NCI-H510A (cell line): ENCODE measurements at regions not wholly inside any gene's neighbourhood (a gene's known extent, or its start where the extent isn't known, plus 50 kb on each side); places are given as distances from the start of the nearest gene placed in this dataset.
"Not testable (repeated sequence)": the region's sequence is repeated elsewhere in the genome, so short reads cannot be mapped to it uniquely, and the experiment has no call there.

Experiments used
- DNase-seq: peaks from one replicate; lab custom pipeline; 2025; lab: John Stamatoyannopoulos, UW

DNA sequence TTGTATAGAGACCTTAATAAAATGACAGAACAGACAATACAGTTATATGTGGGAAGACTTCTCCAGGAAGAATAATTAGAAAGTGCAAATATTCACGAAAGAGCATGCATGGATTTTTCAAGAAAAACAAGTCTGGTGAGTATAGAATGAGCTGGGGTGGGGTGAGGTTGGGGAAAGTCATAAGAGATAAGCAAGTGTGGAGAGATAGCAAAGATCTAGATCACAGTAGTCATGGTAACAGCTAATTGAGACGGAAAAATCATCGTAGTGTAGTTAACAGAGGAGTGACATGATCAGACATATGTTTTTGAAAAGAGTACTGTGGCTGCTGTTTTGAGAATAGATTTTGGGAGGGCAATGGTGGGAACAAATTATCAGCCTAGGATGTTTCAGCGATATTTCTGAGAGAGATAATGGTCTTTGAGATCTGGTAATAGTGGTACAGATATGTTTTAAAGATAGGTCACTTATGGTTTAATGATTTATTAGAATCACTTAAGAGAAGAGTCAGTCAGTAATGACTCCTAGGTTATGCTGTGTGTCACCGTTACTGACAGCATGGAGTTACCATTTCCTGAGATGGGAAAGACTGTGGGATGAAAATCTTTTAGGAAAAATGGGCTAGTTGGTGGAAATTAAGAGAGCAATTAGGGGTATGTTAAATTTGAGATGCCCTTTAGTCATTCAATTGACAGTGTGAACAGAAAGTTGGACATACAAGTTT lies 248.5 kb upstream of the SLC8A1 start:
- no peak for DNase-seq

- DNase-seq: not testable (repeated sequence)
These were observed 260.5 kb upstream of the SLC8A1 start for GRCh38 chr2:40712197-40712894.

GRCh38 chr2:40716879-40717278 lies 265.0 kb upstream of the SLC8A1 start:
- DNase-seq: no peak

- no peak for DNase-seq
These were observed 267.5 kb upstream of the SLC8A1 start for GRCh38 chr2:40719414-40719813.

DNA sequence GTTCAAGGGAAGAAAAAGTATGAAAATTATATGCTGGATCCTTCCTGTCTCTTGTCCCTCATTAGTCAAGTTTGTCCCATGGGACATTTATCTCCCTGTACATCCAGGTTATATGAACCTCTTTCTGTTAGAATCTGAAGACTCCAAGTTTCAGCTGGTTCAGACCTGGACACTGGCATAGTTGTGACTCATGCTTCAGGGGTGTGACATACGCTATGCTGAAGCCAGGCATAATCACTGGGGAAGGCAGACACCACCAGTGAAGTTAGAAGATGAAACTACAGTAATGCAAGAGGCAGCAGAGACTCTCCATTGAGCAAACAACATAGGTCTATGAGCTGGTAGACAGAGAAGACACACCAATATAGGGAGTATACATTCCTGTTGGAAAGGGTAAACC lies 269.7 kb upstream of the SLC8A1 start:
- DNase-seq: no peak

- DNase-seq: no peak
These were observed 271.3 kb upstream of the SLC8A1 start for GRCh38 chr2:40723194-40723593.

DNA sequence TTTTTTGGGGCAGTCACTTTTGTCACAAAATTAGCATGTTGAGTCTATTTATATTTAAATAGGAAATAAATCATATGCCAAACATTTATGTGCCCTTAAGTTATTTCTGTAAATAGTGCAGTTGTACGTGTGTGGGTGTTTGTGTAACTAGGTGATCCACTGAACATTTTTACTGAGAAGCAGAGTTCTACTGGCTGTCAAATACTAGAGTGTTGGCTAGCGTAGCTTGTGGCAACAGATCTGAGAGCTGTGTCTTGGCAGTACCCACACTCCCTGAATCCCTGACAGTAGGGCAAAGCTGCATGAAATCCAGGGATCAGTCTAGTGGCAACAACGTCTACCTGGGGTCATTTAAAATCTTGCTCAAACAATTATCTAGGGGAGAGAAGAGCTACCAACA lies 273.1 kb upstream of the SLC8A1 start:
- DNase-seq: no peak

GRCh38 chr2:40725950-40726349 lies 274.1 kb upstream of the SLC8A1 start:
- no peak for DNase-seq

GRCh38 chr2:40734797-40735196 lies 282.9 kb upstream of the SLC8A1 start:
- no peak for DNase-seq

- no peak for DNase-seq
These were observed 285.3 kb upstream of the SLC8A1 start for GRCh38 chr2:40737180-40737579.

- no peak for DNase-seq
These were observed 288.5 kb upstream of the SLC8A1 start for GRCh38 chr2:40740419-40740818.

GRCh38 chr2:40741532-40741931 lies 289.6 kb upstream of the SLC8A1 start:
- DNase-seq: no peak

DNA sequence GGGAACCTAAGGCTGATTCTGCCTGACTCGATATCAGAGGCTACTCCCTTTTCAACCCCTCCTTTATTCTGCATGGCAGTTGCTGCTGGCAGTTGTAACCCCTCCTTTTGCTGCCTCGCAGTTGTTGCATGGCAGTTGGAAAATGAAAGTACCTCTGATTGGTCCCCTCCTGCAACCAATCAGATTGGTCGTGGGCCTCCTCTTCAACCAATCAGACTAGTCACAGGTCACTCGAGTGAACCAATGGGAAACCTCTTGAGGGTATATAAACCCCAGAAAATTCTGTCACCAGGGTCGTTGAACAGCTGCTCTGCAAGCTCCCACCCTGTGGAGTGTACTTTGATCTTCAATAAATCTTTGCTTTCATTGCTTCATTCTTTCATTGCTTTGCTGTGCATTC lies 294.3 kb upstream of the SLC8A1 start:
- DNase-seq: no peak

DNA sequence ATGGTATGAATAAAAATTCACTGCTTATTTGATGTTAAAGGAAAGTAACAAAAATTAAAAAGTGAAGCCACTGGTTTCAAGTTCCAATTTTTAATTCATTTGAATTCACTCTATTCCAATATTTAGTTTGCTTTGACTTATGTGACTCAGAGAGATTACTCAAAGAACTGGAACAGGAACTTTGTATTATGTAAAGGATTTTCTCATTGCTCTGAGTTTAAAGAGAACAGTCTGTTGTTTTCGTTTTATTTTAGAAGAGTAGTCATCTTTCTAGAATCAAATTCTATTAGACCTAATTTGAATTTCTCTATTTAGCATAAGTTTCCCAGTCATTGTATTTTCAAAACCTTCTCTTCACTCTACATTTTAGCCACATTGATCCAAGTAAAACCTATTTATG lies 300.1 kb upstream of the SLC8A1 start:
- no peak for DNase-seq

DNA sequence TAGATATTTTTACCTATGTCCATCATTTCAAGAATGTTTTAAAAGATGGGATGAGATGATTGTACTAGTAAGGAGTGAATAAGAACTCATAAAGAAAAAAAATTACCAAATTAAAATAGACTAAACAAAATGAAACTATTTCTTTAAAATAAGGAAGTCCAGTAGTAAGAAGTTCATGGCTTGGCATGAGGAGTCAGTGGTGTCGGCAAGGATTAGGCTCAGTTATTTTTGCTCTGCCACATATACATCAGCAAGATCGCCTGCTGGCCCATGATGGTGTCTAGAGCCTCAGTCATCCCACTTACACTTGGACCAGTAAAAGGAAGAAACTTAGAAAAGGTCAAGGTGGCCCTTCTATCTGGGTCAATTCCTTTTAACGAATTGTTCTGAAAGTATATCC lies 300.9 kb upstream of the SLC8A1 start:
- DNase-seq: no peak

GRCh38 chr2:40754912-40755311 lies 303.0 kb upstream of the SLC8A1 start:
- no peak for DNase-seq

GRCh38 chr2:40758401-40759155 lies 306.7 kb upstream of the SLC8A1 start:
- no peak for DNase-seq

- no peak for DNase-seq
These were observed 308.3 kb upstream of the SLC8A1 start for GRCh38 chr2:40760071-40760666.

DNA sequence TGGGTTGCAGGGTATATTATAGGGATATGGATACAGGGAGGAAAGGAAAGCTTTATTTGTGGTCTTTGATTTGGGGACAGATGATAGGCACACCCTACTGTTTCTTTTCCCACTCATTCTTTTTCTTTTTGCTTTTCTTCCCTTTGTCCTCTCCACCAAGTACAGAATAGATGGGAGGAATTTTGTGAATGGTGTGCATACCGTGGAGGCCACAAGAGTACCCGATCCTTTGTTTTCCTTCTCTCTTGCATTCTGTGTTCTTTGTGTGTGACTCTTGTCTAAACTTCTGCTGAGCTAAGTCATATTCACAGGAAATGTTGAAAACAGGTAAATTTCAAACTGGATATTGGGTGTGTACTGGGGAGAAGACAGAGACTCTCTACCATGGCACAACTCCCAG lies 321.4 kb upstream of the SLC8A1 start:
- DNase-seq: no peak

DNA sequence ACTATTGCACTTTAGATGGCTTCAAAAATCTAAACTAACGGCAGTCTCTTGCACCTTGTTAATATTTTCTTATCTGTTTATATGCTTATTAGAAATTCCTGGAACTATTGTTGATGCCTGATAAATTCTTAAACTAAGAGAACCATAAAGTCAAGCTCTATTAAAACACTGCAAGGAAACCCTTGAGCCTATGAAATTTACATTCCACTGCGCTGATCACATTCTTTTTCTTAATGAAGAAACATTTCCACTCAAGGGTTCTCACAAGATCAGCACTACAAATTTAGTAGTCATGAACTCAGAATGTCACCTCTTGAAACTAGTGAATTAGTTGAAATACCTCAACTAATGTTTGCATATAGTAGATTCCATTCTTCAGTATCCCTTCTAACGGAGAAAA lies 331.8 kb upstream of the SLC8A1 start:
- DNase-seq: no peak

GRCh38 chr2:40786636-40787035 lies 334.7 kb upstream of the SLC8A1 start:
- no peak for DNase-seq

- no peak for DNase-seq
These were observed 345.2 kb upstream of the SLC8A1 start for GRCh38 chr2:40797120-40797519.

GRCh38 chr2:40803900-40804299 lies 352.0 kb upstream of the SLC8A1 start:
- DNase-seq: no peak
